Stimulated activated CD4-positive, alpha-beta T cell treated with anti-CD3 and anti-CD28 coated beads, Interleukin-12 subunit alpha, Interleukin-12 subunit beta, amount 100 ng/mL, for 48 hours (primary cell): ENCODE measurements at regions not wholly inside any gene's neighbourhood (a gene's known extent, or its start where the extent isn't known, plus 50 kb on each side); places are given as distances from the start of the nearest gene placed in this dataset.

ENCODE experiments used
- DNase-seq, 3 donors: peaks; one replicate each; pipeline ENCODE4 v3.0.0-alpha.2; 2020; ENCODE audit warnings: low read depth in 2 of 3, low spot score in 1 of 3

- DNase-seq, result no peak
Observed at GRCh38 chr6:21648475-21649050, 55.0 kb downstream of the SOX4 start.

GRCh38 chr6:21653323-21653722, 59.8 kb downstream of the SOX4 start:
- no peak for DNase-seq

- no peak for DNase-seq
Observed at GRCh38 chr6:21653905-21654304, 60.4 kb downstream of the SOX4 start.

- no peak for DNase-seq
Observed at GRCh38 chr6:21654361-21654760, 60.8 kb downstream of the SOX4 start.

GRCh38 chr6:21663966-21664313, 70.4 kb downstream of the SOX4 start:
- no peak for DNase-seq

- DNase-seq, result peak in 1 of 3 donors; percentile 5
Observed at GRCh38 chr6:21664314-21665109, 71.0 kb downstream of the SOX4 start.

- DNase-seq, result no peak
Observed at GRCh38 chr6:21665110-21665391, 71.5 kb downstream of the SOX4 start.

GRCh38 chr6:21665392-21666200, 72.0 kb downstream of the SOX4 start:
- DNase-seq, result no peak

GRCh38 chr6:21666201-21666691, 72.7 kb downstream of the SOX4 start:
- DNase-seq, result no peak

GRCh38 chr6:21666853-21667681, 73.5 kb downstream of the SOX4 start:
- DNase-seq, result no peak

GRCh38 chr6:21668795-21669194, 75.2 kb downstream of the SOX4 start:
- no peak for DNase-seq

- DNase-seq, result no peak
Observed at GRCh38 chr6:21676769-21677168, 83.2 kb downstream of the SOX4 start.

- DNase-seq, result no peak
Observed at GRCh38 chr6:21678990-21679389, 85.4 kb downstream of the SOX4 start.

GRCh38 chr6:21679761-21680265, 86.3 kb downstream of the SOX4 start:
- no peak for DNase-seq

GRCh38 chr6:21680611-21681010, 87.1 kb downstream of the SOX4 start:
- no peak for DNase-seq

- no peak for DNase-seq
Observed at GRCh38 chr6:21690489-21690888, 96.9 kb downstream of the SOX4 start.

- DNase-seq, result no peak
Observed at GRCh38 chr6:21691685-21692346, 98.3 kb downstream of the SOX4 start.

GRCh38 chr6:21692721-21693120, 99.2 kb downstream of the SOX4 start:
- DNase-seq, result no peak

GRCh38 chr6:21694168-21694567, 100.6 kb downstream of the SOX4 start:
- DNase-seq, result no peak

GRCh38 chr6:21707524-21708319, 114.2 kb downstream of the SOX4 start:
- no peak for DNase-seq
